Thyroid gland (tissue), 4 donors: ENCODE measurements at regions not wholly inside any gene's neighbourhood (a gene's known extent, or its start where the extent isn't known, plus 50 kb on each side); places are given as distances from the start of the nearest gene placed in this dataset.

ENCODE experiments used
- POLR2A ChIP-seq, 2 donors: fragments of 450-650 bp; IDR thresholded peaks; one replicate each; pipeline ENCODE4 v1.6.1; 2017; ENCODE audit warnings: antibody characterized with exemption in 2 of 2, mild to moderate bottlenecking in 2 of 2, moderate library complexity in 1 of 2
- TF ChIP-seq, protein P1 (sequence below), 6 experiments: fragments of 200-600 bp in 3 of 6; fragments of 450-650 bp in 3 of 6; sonication (generic) in 3 of 6; IDR thresholded peaks; one replicate each; pipeline ENCODE4 v1.5.1; 2016 to 2019; ENCODE audit warnings: antibody characterized with exemption in 6 of 6, mild to moderate bottlenecking in 2 of 6, inconsistent platforms in 1 of 6, moderate library complexity in 1 of 6

DNA sequence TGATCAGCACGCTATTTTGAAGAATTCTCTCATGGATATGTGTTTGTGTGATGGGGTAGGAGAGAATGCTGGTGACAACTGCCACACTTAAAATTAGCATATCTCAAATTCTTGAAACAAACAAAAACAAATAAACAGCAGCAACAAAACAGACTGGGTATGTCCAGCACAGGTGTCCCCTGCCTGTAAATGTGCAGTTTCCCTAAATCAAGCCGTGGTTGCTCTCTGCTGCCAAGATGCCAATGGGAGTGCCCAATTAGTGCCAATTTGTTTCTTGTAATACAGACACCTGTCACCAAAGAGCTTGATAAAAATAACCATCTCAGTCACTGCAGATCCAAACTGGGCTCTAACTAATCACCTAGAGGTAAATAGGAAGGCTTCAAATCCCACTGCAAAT is 144.2 kb upstream of the SMARCA2 start:
- TF ChIP-seq, protein P1, sequence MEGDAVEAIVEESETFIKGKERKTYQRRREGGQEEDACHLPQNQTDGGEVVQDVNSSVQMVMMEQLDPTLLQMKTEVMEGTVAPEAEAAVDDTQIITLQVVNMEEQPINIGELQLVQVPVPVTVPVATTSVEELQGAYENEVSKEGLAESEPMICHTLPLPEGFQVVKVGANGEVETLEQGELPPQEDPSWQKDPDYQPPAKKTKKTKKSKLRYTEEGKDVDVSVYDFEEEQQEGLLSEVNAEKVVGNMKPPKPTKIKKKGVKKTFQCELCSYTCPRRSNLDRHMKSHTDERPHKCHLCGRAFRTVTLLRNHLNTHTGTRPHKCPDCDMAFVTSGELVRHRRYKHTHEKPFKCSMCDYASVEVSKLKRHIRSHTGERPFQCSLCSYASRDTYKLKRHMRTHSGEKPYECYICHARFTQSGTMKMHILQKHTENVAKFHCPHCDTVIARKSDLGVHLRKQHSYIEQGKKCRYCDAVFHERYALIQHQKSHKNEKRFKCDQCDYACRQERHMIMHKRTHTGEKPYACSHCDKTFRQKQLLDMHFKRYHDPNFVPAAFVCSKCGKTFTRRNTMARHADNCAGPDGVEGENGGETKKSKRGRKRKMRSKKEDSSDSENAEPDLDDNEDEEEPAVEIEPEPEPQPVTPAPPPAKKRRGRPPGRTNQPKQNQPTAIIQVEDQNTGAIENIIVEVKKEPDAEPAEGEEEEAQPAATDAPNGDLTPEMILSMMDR (IDR thresholded peaks at IDR 0.05), result no peak
- no peak for TF ChIP-seq POLR2A (IDR thresholded peaks at IDR 0.05)
